ENCODE measurements at regions not wholly inside any gene's neighbourhood (a gene's known extent, or its start where the extent isn't known, plus 50 kb on each side); places are given as distances from the start of the nearest gene placed in this dataset.

GRCh38 chr1:58380345-58380744 lies 166.2 kb downstream of the OMA1 start:
- no peak for DNase-seq

- DNase-seq: no peak
These were observed 179.3 kb downstream of the OMA1 start for GRCh38 chr1:58367217-58367616.

GRCh38 chr1:58365328-58365727 lies 181.2 kb downstream of the OMA1 start:
- no peak for DNase-seq

GRCh38 chr1:58363585-58363984 lies 182.9 kb downstream of the OMA1 start:
- no peak for DNase-seq

- DNase-seq: no peak
These were observed 185.4 kb downstream of the OMA1 start for GRCh38 chr1:58361134-58361533.

GRCh38 chr1:58358346-58358745 lies 188.2 kb downstream of the OMA1 start:
- no peak for DNase-seq

GRCh38 chr1:58356402-58356801 lies 190.1 kb downstream of the OMA1 start:
- no peak for DNase-seq

- DNase-seq: no peak
These were observed 193.4 kb downstream of the OMA1 start for GRCh38 chr1:58353168-58353567.

GRCh38 chr1:58352476-58353092 lies 193.9 kb downstream of the OMA1 start:
- DNase-seq: no peak

- DNase-seq: no peak
These were observed 200.5 kb downstream of the OMA1 start for GRCh38 chr1:58346036-58346355.

- no peak for DNase-seq
These were observed 201.1 kb downstream of the OMA1 start for GRCh38 chr1:58345215-58346035.

GRCh38 chr1:58340185-58340584 lies 206.3 kb downstream of the OMA1 start:
- no peak for DNase-seq

GRCh38 chr1:58338081-58338480 lies 208.4 kb downstream of the OMA1 start:
- no peak for DNase-seq

- DNase-seq: no peak
These were observed 213.0 kb downstream of the OMA1 start for GRCh38 chr1:58333511-58333910.

GRCh38 chr1:58331156-58331555 lies 215.4 kb downstream of the OMA1 start:
- no peak for DNase-seq

- DNase-seq: no peak
These were observed 220.7 kb downstream of the OMA1 start for GRCh38 chr1:58325866-58326265.

- DNase-seq: no peak
These were observed 222.0 kb downstream of the OMA1 start for GRCh38 chr1:58324558-58324957.

GRCh38 chr1:58318157-58319005 lies 228.1 kb downstream of the OMA1 start:
- DNase-seq: no peak

GRCh38 chr1:58317694-58318093 lies 228.8 kb downstream of the OMA1 start:
- DNase-seq: no peak

GRCh38 chr1:58317086-58317485 lies 229.4 kb downstream of the OMA1 start:
- DNase-seq: no peak

- DNase-seq: no peak
These were observed 230.4 kb downstream of the OMA1 start for GRCh38 chr1:58316141-58316540.

GRCh38 chr1:58312971-58313563 lies 233.5 kb downstream of the OMA1 start:
- no peak for DNase-seq

Measured in muscle of arm (tissue), 1 donor.